Subcutaneous abdominal adipose tissue (tissue), 5 donors: ENCODE measurements at regions not wholly inside any gene's neighbourhood (a gene's known extent, or its start where the extent isn't known, plus 50 kb on each side); places are given as distances from the start of the nearest gene placed in this dataset.

Experiments used
- H3K27ac ChIP-seq: one replicate; pipeline ENCODE4 v1.7.0; 2013; ENCODE audit warnings: low read depth, mild to moderate bottlenecking, inconsistent platforms, low read length, moderate library complexity
- H3K27me3 ChIP-seq, 5 donors: one replicate each; pipeline ENCODE4 v1.7.0; 2013; ENCODE audit warnings: low read length in 5 of 5, inconsistent platforms in 1 of 5; ENCODE audit not compliant: control insufficient read depth in 5 of 5, insufficient read depth in 4 of 5
- H3K36me3 ChIP-seq, 5 donors: one replicate each; pipeline ENCODE4 v1.7.0; 2013; ENCODE audit warnings: low read length in 5 of 5; ENCODE audit not compliant: control insufficient read depth in 5 of 5, insufficient read depth in 5 of 5
- H3K4me1 ChIP-seq, 5 donors: one replicate each; pipeline ENCODE4 v1.7.0; 2013; ENCODE audit warnings: low read length in 5 of 5, mild to moderate bottlenecking in 3 of 5, moderate library complexity in 1 of 5; ENCODE audit not compliant: control insufficient read depth in 5 of 5, insufficient read depth in 5 of 5
- H3K4me3 ChIP-seq, 5 donors: one replicate each; pipeline ENCODE4 v1.7.0; 2013; ENCODE audit warnings: low read length in 5 of 5, low read depth in 1 of 5
- H3K9ac ChIP-seq, 5 donors: one replicate each; pipeline ENCODE4 v1.7.0; 2013; ENCODE audit warnings: low read length in 5 of 5, mild to moderate bottlenecking in 4 of 5, moderate library complexity in 3 of 5
- H3K9me3 ChIP-seq, 5 donors: one replicate each; pipeline ENCODE4 v1.7.0; 2013; ENCODE audit warnings: low read length in 5 of 5; ENCODE audit not compliant: control insufficient read depth in 5 of 5
- donor health status: healthy.
- donor health status: healthy.
- donor health status: healthy.
- donor health status: healthy.
- donor health status: healthy.

DNA sequence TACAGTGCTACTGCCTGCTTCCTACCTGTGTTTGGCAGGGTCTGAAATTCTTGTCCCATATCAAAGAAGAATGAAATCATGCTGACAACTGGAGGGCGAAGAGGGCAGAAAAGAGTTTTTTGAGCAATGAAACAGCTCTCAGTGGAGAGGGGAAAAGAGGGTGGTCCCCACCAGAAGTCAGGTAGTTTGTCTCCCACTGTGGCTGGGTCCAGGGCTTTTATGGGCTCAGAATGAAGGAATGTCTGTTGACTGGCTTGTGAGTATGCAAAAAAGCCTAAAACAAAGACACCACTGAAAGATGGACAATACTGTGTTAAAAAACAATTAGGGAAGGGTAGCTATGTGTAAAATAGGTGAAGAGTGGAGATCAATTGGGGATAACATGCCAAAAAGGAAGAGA is 115.0 kb downstream of the ADAM29 start:
- H3K36me3 ChIP-seq, result no peaks in the 10 kb centered on the region
- H3K9me3 ChIP-seq, result peaks cover 0 to 8% (median 2%) of the 10 kb centered on the region in 5 donors
- no peaks in the 10 kb centered on the region for H3K4me1 ChIP-seq
- H3K4me3 ChIP-seq, result no peak overlapping the region
- no peak overlapping the region for H3K27ac ChIP-seq
- no peak overlapping the region for H3K9ac ChIP-seq
- H3K27me3 ChIP-seq, result no peaks in the 10 kb centered on the region

DNA sequence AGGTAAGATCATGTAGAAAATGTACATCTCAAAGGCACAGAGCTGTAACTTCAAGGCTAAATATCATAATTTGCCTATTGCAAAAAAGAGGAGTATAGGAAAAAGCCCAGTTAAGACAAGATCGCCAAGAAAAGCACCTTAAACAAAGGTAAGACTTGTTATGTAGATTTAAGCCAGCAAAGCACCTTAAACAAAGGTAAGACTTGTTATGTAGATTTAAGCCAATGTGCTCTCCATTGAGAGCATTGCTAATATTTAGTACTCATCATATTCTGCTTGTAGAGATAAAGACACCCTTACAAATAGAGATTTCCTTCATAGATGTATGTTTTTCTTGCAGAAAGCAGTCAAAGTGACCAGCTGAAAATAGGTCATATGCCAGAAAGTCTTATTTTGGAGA is 115.8 kb downstream of the ADAM29 start:
- Histone ChIP-seq H3K27ac (no peak overlapping the region), H3K9me3 (peaks cover 0 to 8% (median 2%) of the 10 kb centered on the region in 5 donors), H3K4me1 (no peaks in the 10 kb centered on the region), H3K27me3 (no peaks in the 10 kb centered on the region), H3K9ac (no peak overlapping the region), H3K4me3 (no peak overlapping the region), H3K36me3 (no peaks in the 10 kb centered on the region)

GRCh38 chr4:175034986-175035705 is 117.0 kb downstream of the ADAM29 start:
- H3K9me3 ChIP-seq, result peaks cover 0 to 8% (median 2%) of the 10 kb centered on the region in 5 donors
- no peak overlapping the region for H3K27ac ChIP-seq
- no peaks in the 10 kb centered on the region for H3K27me3 ChIP-seq
- H3K36me3 ChIP-seq, result no peaks in the 10 kb centered on the region
- no peak overlapping the region for H3K4me3 ChIP-seq
- no peaks in the 10 kb centered on the region for H3K4me1 ChIP-seq
- H3K9ac ChIP-seq, result no peak overlapping the region

DNA sequence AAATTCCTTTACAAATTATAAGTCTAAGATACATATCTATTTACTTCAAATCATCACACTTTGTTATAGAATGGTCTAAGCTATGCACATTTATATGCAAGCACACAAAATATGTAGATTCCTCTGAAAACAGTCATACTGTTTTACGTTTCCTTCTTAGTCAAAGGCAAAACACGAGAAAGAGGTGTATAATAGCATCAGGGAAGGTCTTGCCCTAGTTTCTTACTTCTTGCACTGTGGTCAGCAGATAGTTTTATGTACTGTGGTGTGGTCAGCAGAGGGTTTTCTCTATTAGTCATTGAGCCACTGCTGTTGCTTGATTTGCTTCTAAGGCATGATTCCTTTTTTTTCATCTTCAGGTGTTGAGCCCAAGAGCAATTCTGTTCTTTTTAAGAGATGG is 117.7 kb downstream of the ADAM29 start:
- no peaks in the 10 kb centered on the region for H3K4me1 ChIP-seq
- no peak overlapping the region for H3K27ac ChIP-seq
- H3K9ac ChIP-seq, result no peak overlapping the region
- no peaks in the 10 kb centered on the region for H3K36me3 ChIP-seq
- H3K9me3 ChIP-seq, result peaks cover 0 to 8% (median 2%) of the 10 kb centered on the region in 5 donors
- H3K4me3 ChIP-seq, result no peak overlapping the region
- H3K27me3 ChIP-seq, result no peaks in the 10 kb centered on the region

DNA sequence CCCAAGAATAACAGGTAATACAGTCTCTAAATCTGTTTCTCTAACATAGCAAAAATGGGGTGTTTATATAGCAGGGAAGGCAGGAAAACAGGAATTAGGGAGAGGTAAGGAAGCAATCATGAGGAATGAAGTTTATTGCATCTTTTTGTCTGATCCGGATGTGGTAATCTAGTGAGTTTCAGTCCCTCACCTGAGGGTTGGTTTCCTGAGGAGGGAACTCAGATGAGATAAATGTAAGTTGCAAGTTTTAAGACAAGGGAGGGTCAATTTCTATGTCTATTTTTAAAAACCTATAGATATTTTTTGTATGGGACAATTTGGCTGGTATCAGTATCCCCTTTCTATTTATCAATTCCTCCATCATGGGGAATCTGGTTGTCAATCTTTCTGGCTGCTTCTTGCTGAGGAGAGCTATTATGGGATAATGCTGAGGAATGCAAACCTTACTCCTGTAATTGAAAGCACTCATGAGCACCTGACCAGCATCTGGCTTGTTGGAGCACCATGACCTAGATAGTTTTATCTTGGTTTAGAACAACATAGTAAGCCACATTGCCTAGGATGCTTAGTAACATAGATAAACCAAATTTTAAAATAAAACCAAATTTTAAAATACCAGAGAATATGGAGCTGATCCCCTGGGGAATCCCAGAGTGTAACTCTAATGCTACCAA is 130.1 kb downstream of the ADAM29 start:
- no peaks in the 10 kb centered on the region for H3K4me1 ChIP-seq
- H3K27me3 ChIP-seq, result no peaks in the 10 kb centered on the region
- no peaks in the 10 kb centered on the region for H3K36me3 ChIP-seq
- H3K27ac ChIP-seq, result no peak overlapping the region
- no peak overlapping the region for H3K9ac ChIP-seq
- no peak overlapping the region for H3K4me3 ChIP-seq
- H3K9me3 ChIP-seq, result peaks cover 0 to 2% (median 0%) of the 10 kb centered on the region in 5 donors

DNA sequence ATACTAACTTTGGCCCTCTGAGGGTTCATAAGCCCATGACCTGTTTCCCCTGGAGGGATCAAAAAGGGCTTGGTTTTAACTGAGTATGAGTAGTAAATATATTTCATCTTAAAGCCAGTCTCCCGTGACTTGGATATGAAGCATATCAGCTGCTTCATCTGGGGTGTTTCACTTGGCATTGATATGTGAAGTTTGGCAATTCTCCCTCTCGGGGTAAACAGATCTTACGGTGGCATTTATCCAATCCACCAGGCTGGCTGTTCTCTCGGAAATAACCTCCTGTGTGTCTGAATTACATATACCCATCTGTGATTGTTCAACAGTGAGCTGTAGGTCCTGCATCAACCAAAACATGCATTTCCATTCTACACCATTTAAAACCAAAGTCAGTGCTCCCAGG is 130.7 kb downstream of the ADAM29 start:
- no peaks in the 10 kb centered on the region for H3K36me3 ChIP-seq
- H3K9me3 ChIP-seq, result peaks cover 0 to 1% (median 0%) of the 10 kb centered on the region in 5 donors
- no peaks in the 10 kb centered on the region for H3K27me3 ChIP-seq
- H3K9ac ChIP-seq, result no peak overlapping the region
- no peak overlapping the region for H3K27ac ChIP-seq
- no peaks in the 10 kb centered on the region for H3K4me1 ChIP-seq
- no peak overlapping the region for H3K4me3 ChIP-seq

- H3K4me1 ChIP-seq, result no peaks in the 10 kb centered on the region
- H3K4me3 ChIP-seq, result no peak overlapping the region
- no peak overlapping the region for H3K27ac ChIP-seq
- H3K27me3 ChIP-seq, result no peaks in the 10 kb centered on the region
- H3K9me3 ChIP-seq, result peaks cover 0 to 5% (median 0%) of the 10 kb centered on the region in 5 donors
- H3K36me3 ChIP-seq, result no peaks in the 10 kb centered on the region
- H3K9ac ChIP-seq, result no peak overlapping the region
These were observed 133.8 kb downstream of the ADAM29 start for GRCh38 chr4:175051974-175052373.

DNA sequence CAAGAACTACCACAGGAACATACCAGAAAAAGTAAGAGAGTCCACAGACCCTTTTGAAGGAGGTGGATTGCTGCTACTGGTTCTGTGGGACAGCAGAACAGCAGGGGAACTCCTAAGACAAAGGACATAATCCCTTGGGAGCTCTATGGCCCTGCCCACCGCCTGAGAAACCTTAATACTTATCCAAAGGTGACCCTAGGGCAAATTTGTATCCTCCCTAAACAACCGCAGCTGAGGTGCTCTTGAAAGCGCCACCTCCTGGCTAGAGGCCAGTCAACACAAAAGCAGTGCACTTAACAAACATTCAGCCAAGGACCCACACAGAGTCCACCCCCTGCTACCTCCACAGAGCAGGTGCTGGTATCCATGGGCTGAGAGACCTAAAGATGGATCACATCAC is 136.8 kb downstream of the ADAM29 start:
- Histone ChIP-seq H3K4me1 (no peaks in the 10 kb centered on the region), H3K27me3 (no peaks in the 10 kb centered on the region), H3K4me3 (no peak overlapping the region), H3K27ac (no peak overlapping the region), H3K36me3 (no peaks in the 10 kb centered on the region), H3K9me3 (peaks cover 0 to 5% (median 0%) of the 10 kb centered on the region in 5 donors), H3K9ac (no peak overlapping the region)

- Histone ChIP-seq H3K27me3 (no peaks in the 10 kb centered on the region), H3K36me3 (no peaks in the 10 kb centered on the region), H3K4me3 (no peak overlapping the region)
These were observed 144.0 kb downstream of the ADAM29 start for GRCh38 chr4:175062183-175062592.

GRCh38 chr4:175065228-175065627 is 147.1 kb downstream of the ADAM29 start:
- H3K4me1 ChIP-seq, result no peaks in the 10 kb centered on the region
- H3K4me3 ChIP-seq, result no peak overlapping the region
- H3K27me3 ChIP-seq, result no peaks in the 10 kb centered on the region
- H3K27ac ChIP-seq, result no peak overlapping the region
- H3K36me3 ChIP-seq, result no peaks in the 10 kb centered on the region
- H3K9ac ChIP-seq, result no peak overlapping the region
- no peaks in the 10 kb centered on the region for H3K9me3 ChIP-seq

More at GRCh38 chr4:175062183-175062592, 144.0 kb downstream of the ADAM29 start:
- Histone ChIP-seq H3K9ac (no peak overlapping the region), H3K27ac (no peak overlapping the region), H3K4me1 (no peaks in the 10 kb centered on the region), H3K9me3 (no peaks in the 10 kb centered on the region)
